Tibial nerve (tissue), 4 donors: ENCODE measurements at regions not wholly inside any gene's neighbourhood (a gene's known extent, or its start where the extent isn't known, plus 50 kb on each side); places are given as distances from the start of the nearest gene placed in this dataset.

Source experiments
- DNase-seq, 2 donors: peaks; one replicate each; pipeline ENCODE4 v3.0.0-alpha.2; 2019; ENCODE audit warnings: low spot score in 2 of 2
- H3K27ac ChIP-seq, 4 donors: fragments of 200-600 bp; sonication (generic) in 3 of 4; one replicate each; pipeline ENCODE4 v1.5.1; 2017 to 2019; ENCODE audit warnings: mild to moderate bottlenecking in 1 of 4
- H3K27me3 ChIP-seq, 2 donors: fragments of 200-600 bp; sonication (generic) in 1 of 2; one replicate each; pipeline versions ENCODE4 v1.5.1 to v1.6.0; 2017 to 2019
- H3K36me3 ChIP-seq, 3 donors: fragments of 200-600 bp; sonication (generic); one replicate each; pipeline ENCODE4 v1.5.1; 2018 to 2019
- H3K4me1 ChIP-seq, 4 donors: fragments of 200-600 bp; sonication (generic) in 3 of 4; one replicate each; pipeline ENCODE4 v1.5.1; 2017 to 2019
- H3K4me3 ChIP-seq, 4 donors: fragments of 200-600 bp; sonication (generic) in 3 of 4; one replicate each; pipeline ENCODE4 v1.5.1; 2017 to 2019; ENCODE audit warnings: mild to moderate bottlenecking in 1 of 4, moderate library complexity in 1 of 4
- H3K9me3 ChIP-seq, 4 donors: fragments of 200-600 bp; sonication (generic) in 3 of 4; one replicate each; pipeline ENCODE4 v1.5.1; 2017 to 2019
- EP300 ChIP-seq, 2 donors: sonication (generic); formaldehyde crosslinking; IDR thresholded peaks; one replicate each; pipeline ENCODE4 v1.6.1; 2017; ENCODE audit warnings: antibody characterized with exemption in 2 of 2, mild to moderate bottlenecking in 1 of 2
- POLR2A ChIP-seq, 2 donors: fragments of 450-650 bp; IDR thresholded peaks; one replicate each; pipeline ENCODE4 v1.6.1; 2017; ENCODE audit warnings: antibody characterized with exemption in 2 of 2, mild to moderate bottlenecking in 2 of 2, moderate library complexity in 2 of 2
- WGBS, 2 donors: methylation state at CpG; one replicate each; pipeline ENCODE4 v1.1.5; 2018; 5-methylcytosine and 5-hydroxymethylcytosine counted together
- TF ChIP-seq, protein P1 (sequence below), 5 experiments: fragments of 200-600 bp in 3 of 5; fragments of 450-650 bp in 2 of 5; sonication (generic) in 3 of 5; IDR thresholded peaks; one replicate each; pipeline ENCODE4 v1.5.1; 2016 to 2019; ENCODE audit warnings: antibody characterized with exemption in 5 of 5, mild to moderate bottlenecking in 3 of 5, moderate library complexity in 2 of 5

DNA sequence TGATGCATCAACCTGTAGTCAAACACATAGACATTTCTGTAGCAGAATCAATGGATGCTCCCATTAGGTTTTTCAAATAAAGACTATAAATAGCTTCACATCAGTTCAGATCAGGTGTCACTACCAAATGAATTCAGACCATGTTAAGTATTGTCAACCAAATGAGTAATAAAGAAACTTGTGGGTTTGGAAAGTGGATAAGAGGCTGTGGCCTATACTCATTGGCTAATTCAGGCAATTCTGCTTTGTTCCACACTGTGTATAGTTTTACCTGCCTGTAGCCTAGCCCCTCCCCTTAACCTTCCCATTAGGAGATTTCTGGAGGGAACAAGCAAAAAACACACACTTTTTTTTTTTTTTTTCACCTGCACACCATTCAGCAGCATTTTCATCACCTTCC lies 321.2 kb downstream of the HLX start:
- no peak for DNase-seq
- Histone ChIP-seq H3K4me3 (no peak overlapping the region), H3K36me3 (no peaks in the 10 kb centered on the region), H3K4me1 (peaks cover 0 to 15% (median 1%) of the 10 kb centered on the region in 4 donors), H3K27me3 (no peaks in the 10 kb centered on the region), H3K27ac (no peak overlapping the region), H3K9me3 (peaks cover 0 to 16% (median 0%) of the 10 kb centered on the region in 4 donors)
- TF ChIP-seq, protein P1, sequence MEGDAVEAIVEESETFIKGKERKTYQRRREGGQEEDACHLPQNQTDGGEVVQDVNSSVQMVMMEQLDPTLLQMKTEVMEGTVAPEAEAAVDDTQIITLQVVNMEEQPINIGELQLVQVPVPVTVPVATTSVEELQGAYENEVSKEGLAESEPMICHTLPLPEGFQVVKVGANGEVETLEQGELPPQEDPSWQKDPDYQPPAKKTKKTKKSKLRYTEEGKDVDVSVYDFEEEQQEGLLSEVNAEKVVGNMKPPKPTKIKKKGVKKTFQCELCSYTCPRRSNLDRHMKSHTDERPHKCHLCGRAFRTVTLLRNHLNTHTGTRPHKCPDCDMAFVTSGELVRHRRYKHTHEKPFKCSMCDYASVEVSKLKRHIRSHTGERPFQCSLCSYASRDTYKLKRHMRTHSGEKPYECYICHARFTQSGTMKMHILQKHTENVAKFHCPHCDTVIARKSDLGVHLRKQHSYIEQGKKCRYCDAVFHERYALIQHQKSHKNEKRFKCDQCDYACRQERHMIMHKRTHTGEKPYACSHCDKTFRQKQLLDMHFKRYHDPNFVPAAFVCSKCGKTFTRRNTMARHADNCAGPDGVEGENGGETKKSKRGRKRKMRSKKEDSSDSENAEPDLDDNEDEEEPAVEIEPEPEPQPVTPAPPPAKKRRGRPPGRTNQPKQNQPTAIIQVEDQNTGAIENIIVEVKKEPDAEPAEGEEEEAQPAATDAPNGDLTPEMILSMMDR (IDR thresholded peaks at IDR 0.05): no peak
- TF ChIP-seq EP300 (IDR thresholded peaks at IDR 0.05) (no peak), POLR2A (IDR thresholded peaks at IDR 0.05) (no peak)

GRCh38 chr1:221201773-221202172 lies 322.5 kb downstream of the HLX start:
- Histone ChIP-seq H3K9me3 (peaks cover 0 to 10% (median 0%) of the 10 kb centered on the region in 4 donors), H3K27ac (no peak overlapping the region), H3K4me3 (no peak overlapping the region), H3K27me3 (no peaks in the 10 kb centered on the region), H3K36me3 (no peaks in the 10 kb centered on the region), H3K4me1 (peaks cover 0 to 15% (median 1%) of the 10 kb centered on the region in 4 donors)
- no peak for DNase-seq
- TF ChIP-seq EP300 (IDR thresholded peaks at IDR 0.05): no peak
- TF ChIP-seq POLR2A (IDR thresholded peaks at IDR 0.05): no peak
- TF ChIP-seq, protein P1 (IDR thresholded peaks at IDR 0.05): no peak

- Histone ChIP-seq H3K4me3 (no peak overlapping the region), H3K36me3 (no peaks in the 10 kb centered on the region), H3K9me3 (no peaks in the 10 kb centered on the region), H3K27me3 (no peaks in the 10 kb centered on the region), H3K4me1 (peaks cover 0 to 15% (median 1%) of the 10 kb centered on the region in 4 donors), H3K27ac (peak overlapping the region in 1 of 4 donors; percentile 40)
- TF ChIP-seq POLR2A (IDR thresholded peaks at IDR 0.05) (no peak), EP300 (IDR thresholded peaks at IDR 0.05) (no peak)
- TF ChIP-seq, protein P1 (IDR thresholded peaks at IDR 0.05): peak; percentile 59 to 85 (median 75)
- WGBS, 2 donors: 12 to 13% methylated on average over 3 of the region's 3 CpGs
- DNase-seq: peak; percentile 57 to 87
These were observed 324.2 kb downstream of the HLX start for GRCh38 chr1:221203224-221204054.

GRCh38 chr1:221204055-221204833 lies 325.0 kb downstream of the HLX start:
- TF ChIP-seq EP300 (IDR thresholded peaks at IDR 0.05): peak in 1 of 2 donors; percentile 48
- TF ChIP-seq, protein P1 (IDR thresholded peaks at IDR 0.05): no peak
- peak overlapping the region in 2 of 4 donors; percentile 14 to 40 for H3K27ac ChIP-seq

DNA sequence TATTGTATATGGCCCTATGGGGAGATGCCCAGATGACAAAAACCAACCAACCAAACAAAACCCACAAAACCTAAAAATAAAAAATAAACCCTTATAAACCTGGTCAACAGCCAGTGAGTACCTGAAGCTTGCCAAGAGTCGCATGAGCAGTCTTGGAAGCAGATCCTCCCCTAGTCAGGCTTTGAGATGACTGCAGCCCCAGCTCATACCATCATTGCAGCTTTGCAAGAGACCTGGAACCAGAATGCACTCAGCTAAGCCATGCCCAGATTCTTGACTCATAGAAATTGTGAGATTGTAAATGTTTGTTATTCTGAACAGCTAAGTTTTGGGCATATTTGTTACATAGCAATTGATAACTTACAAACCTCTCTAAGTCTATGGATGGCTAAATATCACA lies 326.8 kb downstream of the HLX start:
- Histone ChIP-seq H3K9me3 (no peaks in the 10 kb centered on the region), H3K27me3 (no peaks in the 10 kb centered on the region), H3K27ac (no peak overlapping the region), H3K4me1 (peaks cover 0 to 15% (median 1%) of the 10 kb centered on the region in 4 donors), H3K36me3 (no peaks in the 10 kb centered on the region), H3K4me3 (no peak overlapping the region)
- TF ChIP-seq POLR2A (IDR thresholded peaks at IDR 0.05) (no peak), EP300 (IDR thresholded peaks at IDR 0.05) (no peak)
- TF ChIP-seq, protein P1 (IDR thresholded peaks at IDR 0.05): no peak
- 82 to 85% methylated on average over 1 of the region's 1 CpG for WGBS, 2 donors
- no peak for DNase-seq

More at GRCh38 chr1:221204055-221204833, 325.0 kb downstream of the HLX start:
- 51 to 56% methylated on average over 3 of the region's 3 CpGs for WGBS, 2 donors
- Histone ChIP-seq H3K27me3 (no peaks in the 10 kb centered on the region), H3K36me3 (no peaks in the 10 kb centered on the region), H3K4me3 (no peak overlapping the region), H3K9me3 (no peaks in the 10 kb centered on the region), H3K4me1 (peaks cover 0 to 15% (median 1%) of the 10 kb centered on the region in 4 donors)
- DNase-seq: no peak
